Endodermal cell (in vitro differentiated cells): ENCODE measurements at regions not wholly inside any gene's neighbourhood (a gene's known extent, or its start where the extent isn't known, plus 50 kb on each side); places are given as distances from the start of the nearest gene placed in this dataset.
A peak's percentile ranks its signal among the peaks of the same experiment; 100 is the strongest.

Experiments used
- DNase-seq: peaks from one replicate; pipeline ENCODE4 v3.0.0-alpha.2; 2017
- H3K27ac ChIP-seq: 2 replicates; pipeline ENCODE4 v1.5.1; 2013; ENCODE audit warnings: mild to moderate bottlenecking, low read depth, low read length, moderate library complexity
- H3K27me3 ChIP-seq: 2 replicates; pipeline ENCODE4 v1.6.1; 2013; ENCODE audit warnings: mild to moderate bottlenecking, low read length, moderate library complexity; ENCODE audit not compliant: insufficient read depth, control insufficient read depth, poor library complexity, severe bottlenecking
- H3K36me3 ChIP-seq: 2 replicates; pipeline ENCODE4 v1.7.0; 2013; ENCODE audit warnings: mild to moderate bottlenecking, low read length, moderate library complexity; ENCODE audit not compliant: control insufficient read depth, insufficient read depth
- H3K4me1 ChIP-seq: one replicate; pipeline ENCODE4 v1.7.0; 2013; ENCODE audit warnings: low read length; ENCODE audit not compliant: control insufficient read depth, insufficient read depth
- H3K4me3 ChIP-seq: 2 replicates; pipeline ENCODE4 v1.5.1; 2013; ENCODE audit warnings: mild to moderate bottlenecking, low read length, moderate library complexity
- H3K9ac ChIP-seq: 2 replicates; pipeline ENCODE4 v1.6.1; 2013; ENCODE audit warnings: mild to moderate bottlenecking, low read length, moderate library complexity; ENCODE audit not compliant: poor library complexity, severe bottlenecking; ENCODE audit errors: extremely low read depth
- H3K9me3 ChIP-seq: 2 replicates; pipeline ENCODE4 v1.6.1; 2013; ENCODE audit warnings: mild to moderate bottlenecking, low read length, moderate library complexity; ENCODE audit not compliant: control insufficient read depth
- H3K27ac Mint-ChIP-seq: 2 replicates; pipeline ENCODE4 v1.8.0; 2020; ENCODE audit warnings: mixed read lengths
- H3K27me3 Mint-ChIP-seq: 2 replicates; pipeline ENCODE4 v1.8.0; 2021; ENCODE audit warnings: mild to moderate bottlenecking, mixed read lengths; ENCODE audit not compliant: insufficient read depth
- H3K36me3 Mint-ChIP-seq: 2 replicates; pipeline ENCODE4 v1.8.0; 2020; ENCODE audit warnings: low read depth, mixed read lengths
- H3K4me1 Mint-ChIP-seq: 2 replicates; pipeline ENCODE4 v1.8.0; 2020; ENCODE audit warnings: mixed read lengths
- H3K4me3 Mint-ChIP-seq: 2 replicates; pipeline ENCODE4 v1.8.0; 2020; ENCODE audit warnings: mild to moderate bottlenecking, moderate library complexity, mixed read lengths
- H3K9me3 Mint-ChIP-seq: 2 replicates; pipeline ENCODE4 v1.8.0; 2020; ENCODE audit warnings: mild to moderate bottlenecking, mixed read lengths
- WGBS, 2 experiments: methylation state at CpG; one replicate each; pipeline versions ENCODE4 v1.1.5 to v1.1.7; 2013; ENCODE audit warnings: missing lambda C conversion rate in 2 of 2, mixed read lengths in 1 of 2; ENCODE audit not compliant: insufficient coverage in 1 of 2, insufficient read length in 1 of 2; 5-methylcytosine and 5-hydroxymethylcytosine counted together
- TF ChIP-seq, protein P1 (sequence below): fragments of 200-600 bp; sonication (generic); conservative IDR thresholded peaks from 2 replicates; pipeline ENCODE4 v1.5.0; 2021; ENCODE audit warnings: antibody characterized with exemption, mild to moderate bottlenecking

DNA sequence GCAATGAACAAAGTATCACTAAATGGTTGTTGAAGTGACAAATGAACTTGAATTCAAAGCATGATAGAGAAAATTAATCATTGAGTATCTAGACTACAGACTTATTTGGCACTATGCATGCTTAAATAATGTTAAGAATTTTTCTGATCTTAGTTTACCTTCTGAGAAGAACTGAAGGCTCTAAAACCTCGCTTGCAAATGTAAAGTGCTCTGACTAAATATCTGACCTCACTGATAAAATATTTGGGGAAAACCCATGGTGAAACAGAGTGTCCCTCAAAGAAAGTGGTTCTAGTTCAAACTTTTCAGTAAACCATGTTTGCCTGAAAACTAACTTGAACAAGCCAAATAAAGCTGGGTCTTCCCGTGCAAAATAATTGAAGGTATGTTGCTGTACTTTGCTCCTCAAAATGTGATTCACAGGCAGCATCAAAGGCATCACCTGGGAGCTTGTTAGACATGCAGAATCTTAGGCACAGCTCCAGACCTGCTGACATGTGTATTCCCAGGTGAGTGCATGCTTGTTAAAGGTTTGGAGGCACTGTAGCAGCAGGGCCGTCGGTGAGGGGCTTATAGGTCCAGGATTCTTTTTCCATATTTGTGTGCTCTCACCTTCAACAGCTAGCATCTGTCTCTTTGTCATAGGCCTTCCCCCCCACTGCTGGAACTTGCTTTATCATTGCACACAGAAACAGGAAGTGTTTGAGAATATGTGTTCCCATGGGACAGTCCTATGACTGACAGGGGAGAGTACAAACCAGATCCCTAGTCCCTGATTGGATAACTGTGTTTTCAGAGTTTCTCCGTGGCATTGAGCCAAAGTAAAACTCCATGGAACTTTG lies 524.2 kb upstream of the LMCD1 start:
- H3K4me3 ChIP-seq = no peak overlapping the region
- no peak overlapping the region for H3K9ac ChIP-seq
- no peaks in the 10 kb centered on the region for H3K27me3 Mint-ChIP-seq
- no peaks in the 10 kb centered on the region for H3K36me3 ChIP-seq
- no peak overlapping the region for H3K4me3 Mint-ChIP-seq
- peak; percentile 53 for DNase-seq
- H3K27ac Mint-ChIP-seq = no peak overlapping the region
- H3K36me3 Mint-ChIP-seq = no peaks in the 10 kb centered on the region
- H3K27me3 ChIP-seq = no peaks in the 10 kb centered on the region
- H3K9me3 Mint-ChIP-seq = no peaks in the 10 kb centered on the region
- 84 to 100% methylated on average over 2 to 5 of the region's 5 CpGs for WGBS, 2 experiments
- peak overlapping the region; percentile 3 for H3K27ac ChIP-seq
- no peaks in the 10 kb centered on the region for H3K9me3 ChIP-seq
- H3K4me1 ChIP-seq = no peaks in the 10 kb centered on the region
- H3K4me1 Mint-ChIP-seq = peaks cover 6% of the 10 kb centered on the region
- TF ChIP-seq, protein P1, sequence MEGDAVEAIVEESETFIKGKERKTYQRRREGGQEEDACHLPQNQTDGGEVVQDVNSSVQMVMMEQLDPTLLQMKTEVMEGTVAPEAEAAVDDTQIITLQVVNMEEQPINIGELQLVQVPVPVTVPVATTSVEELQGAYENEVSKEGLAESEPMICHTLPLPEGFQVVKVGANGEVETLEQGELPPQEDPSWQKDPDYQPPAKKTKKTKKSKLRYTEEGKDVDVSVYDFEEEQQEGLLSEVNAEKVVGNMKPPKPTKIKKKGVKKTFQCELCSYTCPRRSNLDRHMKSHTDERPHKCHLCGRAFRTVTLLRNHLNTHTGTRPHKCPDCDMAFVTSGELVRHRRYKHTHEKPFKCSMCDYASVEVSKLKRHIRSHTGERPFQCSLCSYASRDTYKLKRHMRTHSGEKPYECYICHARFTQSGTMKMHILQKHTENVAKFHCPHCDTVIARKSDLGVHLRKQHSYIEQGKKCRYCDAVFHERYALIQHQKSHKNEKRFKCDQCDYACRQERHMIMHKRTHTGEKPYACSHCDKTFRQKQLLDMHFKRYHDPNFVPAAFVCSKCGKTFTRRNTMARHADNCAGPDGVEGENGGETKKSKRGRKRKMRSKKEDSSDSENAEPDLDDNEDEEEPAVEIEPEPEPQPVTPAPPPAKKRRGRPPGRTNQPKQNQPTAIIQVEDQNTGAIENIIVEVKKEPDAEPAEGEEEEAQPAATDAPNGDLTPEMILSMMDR = no peak

DNA sequence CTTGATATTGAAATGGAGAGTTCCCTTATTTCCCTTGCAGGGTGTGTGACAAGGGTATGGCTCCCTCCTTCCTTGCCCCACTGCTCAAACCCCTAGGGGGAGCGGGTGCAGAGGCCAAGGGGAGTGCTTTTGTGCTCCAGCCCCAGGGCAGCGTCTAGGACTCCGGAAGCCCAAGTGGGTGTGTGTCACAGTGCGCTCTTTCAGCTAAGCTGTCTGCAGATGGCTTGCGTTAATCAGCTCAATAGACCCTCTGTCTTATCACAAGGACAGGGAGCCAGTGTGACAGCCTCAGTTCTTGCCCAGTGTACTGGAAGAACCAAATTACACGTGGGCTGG lies 523.6 kb upstream of the LMCD1 start:
- H3K9ac ChIP-seq = no peak overlapping the region
- WGBS, 2 experiments = 89 to 90% methylated on average over 5 to 6 of the region's 6 CpGs
- H3K27ac ChIP-seq = peak overlapping the region; percentile 3

DNA sequence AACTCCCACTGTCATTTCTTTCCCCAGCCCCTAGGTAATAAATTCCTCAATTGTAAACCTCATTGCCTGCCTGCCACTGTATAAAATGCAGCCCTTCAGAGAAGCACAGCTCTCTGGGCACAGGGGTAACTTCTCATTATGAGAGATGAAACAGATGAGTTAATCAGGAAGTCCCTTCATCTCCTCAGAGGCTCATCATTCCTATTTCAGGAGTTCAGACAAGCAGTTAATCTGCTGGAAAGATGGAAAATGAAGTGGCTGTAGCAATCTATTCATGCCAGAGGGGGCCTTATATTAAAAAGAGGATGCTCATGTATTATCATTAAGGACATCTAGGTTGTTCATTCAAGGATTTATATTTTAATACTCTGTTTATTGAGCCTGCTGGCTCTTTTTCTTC lies 519.5 kb upstream of the LMCD1 start:
- TF ChIP-seq, protein P1 = no peak
- Histone ChIP-seq H3K9ac (no peak overlapping the region), H3K36me3 (no peaks in the 10 kb centered on the region), H3K9me3 (no peaks in the 10 kb centered on the region), H3K4me3 (no peak overlapping the region), H3K4me1 (no peaks in the 10 kb centered on the region), H3K27ac (no peak overlapping the region), H3K27me3 (no peaks in the 10 kb centered on the region)
- Mint-ChIP-seq H3K4me3 (no peak overlapping the region), H3K36me3 (no peaks in the 10 kb centered on the region), H3K9me3 (no peaks in the 10 kb centered on the region), H3K27me3 (no peaks in the 10 kb centered on the region), H3K27ac (no peak overlapping the region), H3K4me1 (peaks cover 12% of the 10 kb centered on the region)
- no peak for DNase-seq

More for the DNA sequence above, 523.6 kb upstream of the LMCD1 start:
- Mint-ChIP-seq H3K4me1 (peaks cover 6% of the 10 kb centered on the region), H3K27ac (no peak overlapping the region), H3K4me3 (no peak overlapping the region), H3K36me3 (no peaks in the 10 kb centered on the region), H3K27me3 (no peaks in the 10 kb centered on the region), H3K9me3 (no peaks in the 10 kb centered on the region)
- Histone ChIP-seq H3K36me3 (no peaks in the 10 kb centered on the region), H3K27me3 (no peaks in the 10 kb centered on the region), H3K4me3 (no peak overlapping the region), H3K4me1 (no peaks in the 10 kb centered on the region), H3K9me3 (no peaks in the 10 kb centered on the region)
- DNase-seq = no peak
- TF ChIP-seq, protein P1 = no peak
